Endothelial cell of umbilical vein (primary cell): ENCODE measurements at regions not wholly inside any gene's neighbourhood (a gene's known extent, or its start where the extent isn't known, plus 50 kb on each side); places are given as distances from the start of the nearest gene placed in this dataset.

Experiments used
- BruUV-seq: library from RNA; stranded (reverse); fragments of 400-500 nt; replicated peaks from 2 replicates; lab custom pipeline; 2021; lab: Mats Ljungman, UMichigan
- CTCF ChIA-PET: fragments of 300-600, 350-600 bp; sonication (Branson Sonifier 250); formaldehyde crosslinking; loops from one replicate; lab custom pipeline; 2021; ENCODE audit warnings: antibody characterized with exemption, inconsistent platforms; lab: Charles Lee
- POLR2A ChIA-PET: fragments of 300-600, 350-600 bp; sonication (Branson Sonifier 250); formaldehyde crosslinking; loops from one replicate; lab custom pipeline; 2021; ENCODE audit warnings: antibody characterized with exemption, inconsistent platforms; lab: Charles Lee
- DNase-seq: peaks from one replicate; pipeline ENCODE4 v3.0.0-alpha.2; 2011; ENCODE audit warnings: low read depth, low spot score
- FAIRE-seq: peaks from 2 replicates; lab custom pipeline; 2011; peaks lifted over from hg19 to GRCh38; lab: Jason Lieb, UNC
- H2AFZ ChIP-seq: 2 replicates; pipeline ENCODE4 v1.6.0; 2012; ENCODE audit warnings: low read depth, low read length, control low read depth, inconsistent platforms
- H3K27ac ChIP-seq: 2 replicates; pipeline ENCODE4 v1.5.1; 2011; ENCODE audit warnings: low read depth, mild to moderate bottlenecking, control low read depth, low read length, moderate library complexity; ENCODE audit not compliant: insufficient read depth
- H3K27me3 ChIP-seq, 2 experiments: 2 replicates each; pipeline versions ENCODE4 v1.6.0 to v1.6.1; 2011; ENCODE audit warnings: low read length in 2 of 2, mixed read lengths in 1 of 2; ENCODE audit not compliant: control insufficient read depth in 2 of 2, insufficient read depth in 2 of 2
- H3K36me3 ChIP-seq, 2 experiments: 2 replicates in 1 of 2; 3 replicates in 1 of 2; pipeline ENCODE4 v1.5.1; 2011; ENCODE audit warnings: low read length in 2 of 2, mild to moderate bottlenecking in 1 of 2, moderate library complexity in 1 of 2; ENCODE audit not compliant: control insufficient read depth in 2 of 2, insufficient read depth in 2 of 2; ENCODE audit errors: extremely low read depth in 1 of 2
- H3K4me1 ChIP-seq: 3 replicates; pipeline ENCODE4 v1.5.1; 2011; ENCODE audit warnings: mild to moderate bottlenecking, low read length; ENCODE audit not compliant: control insufficient read depth, insufficient read depth; ENCODE audit errors: extremely low read depth
- H3K4me2 ChIP-seq: 2 replicates; pipeline ENCODE4 v1.6.1; 2011; ENCODE audit warnings: low read length, control low read depth, mixed read lengths; ENCODE audit not compliant: insufficient read depth
- H3K4me3 ChIP-seq, 3 experiments: fragments of 200-600 bp in 1 of 3; sonication (generic), shearing (Covaris generic) in 1 of 3; replicated peaks in 1 of 3; 2 replicates each; pipeline ENCODE4 v1.5.1; 2011 to 2016; ENCODE audit warnings: control low read depth in 3 of 3, low read length in 3 of 3, mild to moderate bottlenecking in 2 of 3, inconsistent platforms in 1 of 3, low read depth in 1 of 3, moderate library complexity in 1 of 3; ENCODE audit not compliant: insufficient read depth in 1 of 3
- H3K79me2 ChIP-seq: 2 replicates; pipeline ENCODE4 v1.6.0; 2012; ENCODE audit warnings: low read length, inconsistent platforms; ENCODE audit not compliant: control insufficient read depth, insufficient read depth
- H3K9ac ChIP-seq: replicated peaks from 2 replicates; pipeline ENCODE3; 2011; ENCODE audit warnings: low read length, control low read depth; ENCODE audit not compliant: insufficient read depth; ENCODE audit errors: extremely low read depth
- H3K9me1 ChIP-seq: replicated peaks from 3 replicates; pipeline ENCODE4 v1.6.0; 2011; ENCODE audit warnings: mild to moderate bottlenecking, low read length; ENCODE audit not compliant: control insufficient read depth, insufficient read depth; ENCODE audit errors: extremely low read depth
- H3K9me3 ChIP-seq: replicated peaks from 2 replicates; pipeline ENCODE4 v1.5.1; 2012; ENCODE audit warnings: low read length, inconsistent platforms; ENCODE audit not compliant: control insufficient read depth, insufficient read depth
- H4K20me1 ChIP-seq: replicated peaks from 2 replicates; pipeline ENCODE3; 2011; ENCODE audit warnings: mild to moderate bottlenecking, low read length; ENCODE audit not compliant: control insufficient read depth, insufficient read depth; ENCODE audit errors: extremely low read depth
- EZH2 ChIP-seq: IDR thresholded peaks from 2 replicates; pipeline ENCODE4 v1.6.1; 2012; ENCODE audit warnings: borderline replicate concordance, low read depth, mild to moderate bottlenecking, moderate library complexity, low read length, inconsistent platforms; ENCODE audit not compliant: severe bottlenecking
- FOS ChIP-seq: IDR thresholded peaks from 2 replicates; pipeline ENCODE4 v1.6.1; 2011; ENCODE audit warnings: mild to moderate bottlenecking, low read length, moderate library complexity, borderline replicate concordance; ENCODE audit not compliant: insufficient read depth
- GATA2 ChIP-seq: IDR thresholded peaks from 2 replicates; pipeline ENCODE4 v1.7.0; 2011; ENCODE audit warnings: low read depth, mild to moderate bottlenecking, moderate library complexity, mixed read lengths, low read length; ENCODE audit not compliant: insufficient read length, insufficient read depth
- JUN ChIP-seq: IDR thresholded peaks from 2 replicates; pipeline ENCODE4 v1.6.1; 2011; ENCODE audit warnings: borderline replicate concordance, low read depth; ENCODE audit not compliant: insufficient read length, insufficient read depth
- MYC ChIP-seq: IDR thresholded peaks from one replicate; pipeline ENCODE4 v1.6.1; 2011; ENCODE audit warnings: mild to moderate bottlenecking, low read depth, low read length
- POLR2A ChIP-seq: IDR thresholded peaks from 2 replicates; pipeline ENCODE4 v1.6.1; 2012; ENCODE audit warnings: low read depth, mild to moderate bottlenecking, control low read depth, low read length
- POLR2AphosphoS5 ChIP-seq: IDR thresholded peaks from 2 replicates; pipeline ENCODE4 v1.6.1; 2012; ENCODE audit warnings: low read depth, mild to moderate bottlenecking, control low read depth, low read length, moderate library complexity; ENCODE audit not compliant: insufficient read depth
- dilution Hi-C: fragments of 300-500 bp; cut with MboI; formaldehyde crosslinking; loops from one replicate; pipeline ENCODE4 v1.15.0; 2019; ENCODE audit warnings: low sequenced_read_pairs; ENCODE audit not compliant: extremely low pct_ligation_motif_present
- intact Hi-C: fragments of 100-400 bp; cut with micrococcal nuclease; formaldehyde crosslinking; loops from one replicate; pipeline ENCODE4 v1.10.0; 2022
- TF ChIP-seq, protein P1 (sequence below), 2 donors: IDR thresholded peaks; 1 replicate in 1 of 2; 2 replicates in 1 of 2; pipeline ENCODE4 v1.5.1; 2011; ENCODE audit warnings: low read length in 2 of 2, mild to moderate bottlenecking in 2 of 2, moderate library complexity in 2 of 2, control low read depth in 1 of 2, inconsistent platforms in 1 of 2, low read depth in 1 of 2; ENCODE audit not compliant: insufficient read depth in 1 of 2; ENCODE audit errors: extremely low read depth in 1 of 2
- TF ChIP-seq, protein P2 (sequence below): IDR thresholded peaks from 2 replicates; pipeline ENCODE4 v1.6.1; 2011; ENCODE audit not compliant: insufficient read depth, insufficient read length

DNA sequence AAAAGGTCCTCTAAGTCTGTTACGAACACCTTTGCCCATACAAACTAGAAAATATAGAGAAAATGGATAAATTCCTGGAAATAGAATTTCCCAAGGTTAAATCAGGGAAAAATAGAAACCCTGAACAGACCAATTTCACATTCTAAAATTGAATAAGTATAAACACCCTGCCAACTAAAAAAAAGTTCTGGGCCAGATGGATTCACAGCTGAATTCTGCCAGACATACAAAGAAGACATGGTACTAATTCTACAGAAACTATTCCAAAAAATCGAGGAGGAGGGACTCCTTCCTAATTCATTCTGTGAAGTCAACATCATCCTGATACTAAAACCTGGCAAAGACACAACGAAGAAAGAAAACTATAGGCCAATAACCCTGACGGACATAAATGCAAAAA, 400.4 kb upstream of the SEMA3A start:
- no peaks in the 10 kb centered on the region for H3K4me1 ChIP-seq
- dilution Hi-C loops, result no loop called here
- H3K79me2 ChIP-seq, result no peaks in the 10 kb centered on the region
- no peak overlapping the region for H3K9ac ChIP-seq
- FAIRE-seq, result no peak
- BruUV-seq, result no TSS peak
- POLR2A ChIA-PET, result no interaction called here
- no peak for DNase-seq
- no peak overlapping the region for H3K4me3 ChIP-seq
- no peaks in the 10 kb centered on the region for H3K27me3 ChIP-seq
- no peaks in the 10 kb centered on the region for H3K36me3 ChIP-seq
- H3K27ac ChIP-seq, result no peak overlapping the region
- no peak overlapping the region for H3K4me2 ChIP-seq
- H3K9me1 ChIP-seq, result no peaks in the 10 kb centered on the region
- TF ChIP-seq, protein P1, sequence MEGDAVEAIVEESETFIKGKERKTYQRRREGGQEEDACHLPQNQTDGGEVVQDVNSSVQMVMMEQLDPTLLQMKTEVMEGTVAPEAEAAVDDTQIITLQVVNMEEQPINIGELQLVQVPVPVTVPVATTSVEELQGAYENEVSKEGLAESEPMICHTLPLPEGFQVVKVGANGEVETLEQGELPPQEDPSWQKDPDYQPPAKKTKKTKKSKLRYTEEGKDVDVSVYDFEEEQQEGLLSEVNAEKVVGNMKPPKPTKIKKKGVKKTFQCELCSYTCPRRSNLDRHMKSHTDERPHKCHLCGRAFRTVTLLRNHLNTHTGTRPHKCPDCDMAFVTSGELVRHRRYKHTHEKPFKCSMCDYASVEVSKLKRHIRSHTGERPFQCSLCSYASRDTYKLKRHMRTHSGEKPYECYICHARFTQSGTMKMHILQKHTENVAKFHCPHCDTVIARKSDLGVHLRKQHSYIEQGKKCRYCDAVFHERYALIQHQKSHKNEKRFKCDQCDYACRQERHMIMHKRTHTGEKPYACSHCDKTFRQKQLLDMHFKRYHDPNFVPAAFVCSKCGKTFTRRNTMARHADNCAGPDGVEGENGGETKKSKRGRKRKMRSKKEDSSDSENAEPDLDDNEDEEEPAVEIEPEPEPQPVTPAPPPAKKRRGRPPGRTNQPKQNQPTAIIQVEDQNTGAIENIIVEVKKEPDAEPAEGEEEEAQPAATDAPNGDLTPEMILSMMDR (IDR thresholded peaks at IDR 0.05; ENCODE audit: extremely low read depth in 1 of 2, insufficient read depth in 1 of 2, low read depth in 1 of 2, low read length in 2 of 2), result no peak
- no peak for TF ChIP-seq MYC
- TF ChIP-seq EZH2, result no peak
- no peak for TF ChIP-seq FOS
- TF ChIP-seq, protein P2, sequence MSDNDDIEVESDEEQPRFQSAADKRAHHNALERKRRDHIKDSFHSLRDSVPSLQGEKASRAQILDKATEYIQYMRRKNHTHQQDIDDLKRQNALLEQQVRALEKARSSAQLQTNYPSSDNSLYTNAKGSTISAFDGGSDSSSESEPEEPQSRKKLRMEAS, result no peak
- no peak for TF ChIP-seq JUN
- no peak for TF ChIP-seq POLR2A
- TF ChIP-seq POLR2AphosphoS5, result no peak
- TF ChIP-seq GATA2, result no peak
- no peak overlapping the region for H2AFZ ChIP-seq
- H3K9me3 ChIP-seq, result no peaks in the 10 kb centered on the region
- CTCF ChIA-PET, result no interaction called here
- H4K20me1 ChIP-seq, result no peaks in the 10 kb centered on the region
- intact Hi-C loops, result no loop called here
